Right kidney (tissue), 1 donor: ENCODE measurements at regions not wholly inside any gene's neighbourhood (a gene's known extent, or its start where the extent isn't known, plus 50 kb on each side); places are given as distances from the start of the nearest gene placed in this dataset.

ENCODE experiments used
- DNase-seq: peaks from one replicate; pipeline ENCODE4 v3.0.0-alpha.2; 2016

- DNase-seq: no peak
Observed at GRCh38 chr5:118778941-118779340, 209.4 kb downstream of the DTWD2 start.

GRCh38 chr5:118777189-118777736 is 211.1 kb downstream of the DTWD2 start:
- DNase-seq: no peak

GRCh38 chr5:118776755-118777154 is 211.6 kb downstream of the DTWD2 start:
- no peak for DNase-seq

DNA sequence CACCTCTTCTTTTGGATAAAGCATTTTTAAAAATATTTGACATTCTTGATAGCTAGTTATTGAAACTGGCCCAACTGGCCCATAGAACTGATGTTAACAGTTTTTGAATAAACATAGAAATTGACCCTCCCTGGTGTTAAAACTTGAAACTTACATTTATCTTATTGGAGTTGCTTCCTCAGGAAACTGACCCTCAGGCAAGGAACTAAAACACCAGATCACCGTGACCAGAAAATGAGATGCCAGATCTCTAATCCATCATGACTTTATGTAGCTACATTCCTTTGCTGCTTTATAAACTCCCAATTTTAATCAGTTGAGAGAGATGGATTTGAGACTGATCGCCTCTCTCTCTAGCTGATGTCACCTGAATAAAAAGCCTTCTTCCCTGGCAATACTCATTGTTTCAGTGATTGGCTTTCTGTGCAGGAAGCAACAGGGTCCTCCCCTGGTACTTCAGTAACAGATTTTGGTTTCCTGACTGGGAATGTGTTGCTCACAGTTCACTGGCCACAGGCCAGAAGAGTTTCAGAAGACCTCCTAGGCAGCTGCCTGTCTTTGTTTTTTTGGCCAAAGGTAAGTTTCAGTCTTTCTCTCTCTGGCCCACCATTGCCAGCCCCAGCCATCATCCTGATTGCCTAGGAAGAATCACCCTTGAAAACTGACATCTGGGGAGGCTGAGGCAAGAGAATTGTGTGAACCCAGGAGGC is 212.4 kb downstream of the DTWD2 start:
- no peak for DNase-seq

DNA sequence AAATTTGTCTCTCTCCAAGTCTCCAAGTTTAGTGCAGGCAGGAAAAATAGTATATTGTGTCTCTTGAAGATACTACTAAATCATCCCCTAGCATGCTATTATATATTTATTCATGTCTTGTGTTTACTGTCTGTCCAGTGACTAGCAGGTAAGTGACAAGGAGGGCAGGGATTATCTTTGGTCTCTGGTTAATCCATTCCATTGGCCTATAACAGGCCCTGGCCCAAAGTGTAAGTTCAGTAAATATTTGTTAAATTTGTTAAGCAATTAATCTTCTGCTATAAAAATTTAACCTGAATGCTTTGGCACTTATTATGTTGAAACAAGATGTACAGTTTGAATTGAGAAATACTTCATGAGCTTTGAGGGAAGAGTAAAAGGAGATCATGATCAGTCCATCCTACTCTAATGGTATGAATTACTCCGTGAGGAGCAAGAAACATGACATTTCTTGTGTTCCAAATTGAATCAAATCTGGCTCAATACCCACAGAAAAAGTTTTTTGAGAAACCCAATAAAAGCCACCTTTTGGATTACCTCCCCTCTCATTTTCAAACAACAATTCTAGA is 219.7 kb downstream of the DTWD2 start:
- no peak for DNase-seq

- DNase-seq: no peak
Observed at GRCh38 chr5:118762291-118762690, 226.1 kb downstream of the DTWD2 start.

DNA sequence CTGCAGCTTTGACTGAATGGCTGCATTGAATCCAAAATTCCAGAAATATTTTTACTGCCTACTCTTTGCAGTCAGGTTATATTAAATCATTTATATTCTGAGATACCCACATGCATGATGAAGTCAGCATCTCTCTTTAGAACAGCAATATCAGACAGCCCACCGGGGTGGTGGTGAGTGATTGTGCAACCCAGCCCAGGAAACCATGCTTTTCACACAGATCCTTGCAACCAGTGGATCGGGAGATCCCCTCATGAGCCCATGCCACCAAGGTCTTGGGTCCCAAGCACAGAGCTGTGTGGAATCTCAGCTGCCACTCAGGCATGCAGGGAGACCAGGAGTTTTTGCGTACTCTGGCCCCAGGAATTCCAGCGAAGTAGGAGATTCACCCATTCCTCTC is 226.5 kb downstream of the DTWD2 start:
- DNase-seq: no peak

GRCh38 chr5:118752969-118753368 is 235.4 kb downstream of the DTWD2 start:
- DNase-seq: no peak

- no peak for DNase-seq
Observed at GRCh38 chr5:118736396-118736795, 252.0 kb downstream of the DTWD2 start.

GRCh38 chr5:118733394-118733793 is 255.0 kb downstream of the DTWD2 start:
- no peak for DNase-seq

DNA sequence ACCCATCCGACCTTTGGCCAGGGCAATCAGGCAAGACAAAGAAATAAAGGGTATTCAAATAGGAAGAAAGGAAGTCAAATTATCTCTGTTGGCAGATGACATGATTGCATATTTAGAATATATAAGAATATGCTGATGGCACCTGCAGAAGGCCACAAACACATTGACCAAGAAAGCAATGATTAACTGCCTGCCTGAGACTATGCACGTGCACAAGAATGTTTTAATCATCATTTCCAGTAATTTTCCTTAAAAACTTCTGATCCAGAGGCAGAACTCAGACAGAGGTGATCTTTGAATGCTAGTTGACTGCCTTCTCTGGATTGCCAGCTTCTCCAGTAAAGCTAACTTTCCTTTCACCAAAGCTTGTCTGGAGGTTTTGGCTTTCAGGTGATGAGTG is 260.2 kb downstream of the DTWD2 start:
- DNase-seq: no peak

- no peak for DNase-seq
Observed at GRCh38 chr5:118726891-118727290, 261.5 kb downstream of the DTWD2 start.

DNA sequence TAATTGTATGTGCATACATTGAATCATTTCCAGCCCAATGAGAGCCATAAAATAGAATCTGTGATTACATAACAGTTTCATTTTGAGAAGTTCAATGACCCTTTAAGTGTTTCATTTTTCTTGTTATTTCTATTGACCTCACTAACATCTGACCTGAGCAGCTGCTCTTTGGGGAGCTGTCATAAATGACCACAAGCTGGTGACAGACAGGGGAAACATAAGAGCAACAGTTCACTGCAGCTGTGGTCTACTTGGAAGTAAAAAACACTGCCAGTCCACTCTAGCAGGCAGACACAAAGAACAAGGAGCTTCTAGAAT is 265.4 kb downstream of the DTWD2 start:
- no peak for DNase-seq

DNA sequence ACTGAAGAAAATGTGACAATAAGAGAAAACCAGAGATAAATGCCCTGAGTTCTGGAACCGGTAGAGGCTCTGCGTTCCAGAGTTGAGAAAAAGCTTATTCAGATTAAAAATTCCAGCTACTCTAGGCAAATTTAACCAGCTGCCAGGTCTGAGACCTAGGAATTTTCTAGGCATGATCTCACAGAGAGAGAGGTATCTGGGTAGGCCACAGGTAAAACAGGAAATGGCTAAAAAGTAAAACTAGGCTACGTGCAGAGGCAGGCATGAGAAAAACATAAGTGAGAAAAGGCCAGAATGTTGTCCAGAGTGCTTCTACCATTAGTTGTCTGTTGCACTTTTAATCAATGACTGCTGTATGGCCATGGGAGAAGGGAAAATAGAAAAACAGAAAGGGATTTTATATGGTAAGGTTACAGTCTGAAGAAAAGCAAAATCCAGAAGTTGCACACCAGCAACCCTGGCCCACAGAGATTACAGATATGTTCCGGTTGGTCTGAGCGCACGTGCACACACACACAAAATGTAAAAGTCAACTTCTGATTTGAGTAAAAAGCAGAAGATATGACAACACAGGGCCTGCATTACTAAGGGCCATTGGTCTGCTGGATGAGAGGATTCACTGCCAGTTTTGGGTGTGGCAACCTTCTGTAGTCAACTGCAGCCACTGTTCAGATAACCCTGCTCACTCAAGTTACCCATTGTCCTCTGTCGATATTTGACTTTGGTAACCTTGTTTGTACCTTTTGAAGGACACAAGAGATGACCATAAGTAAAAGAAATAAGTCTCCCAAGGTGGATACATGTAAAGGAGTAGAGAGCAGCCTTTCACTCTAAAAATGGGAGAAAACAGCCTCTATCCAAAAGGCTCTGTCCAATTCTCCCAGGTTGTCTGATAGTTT is 266.0 kb downstream of the DTWD2 start:
- DNase-seq: no peak

DNA sequence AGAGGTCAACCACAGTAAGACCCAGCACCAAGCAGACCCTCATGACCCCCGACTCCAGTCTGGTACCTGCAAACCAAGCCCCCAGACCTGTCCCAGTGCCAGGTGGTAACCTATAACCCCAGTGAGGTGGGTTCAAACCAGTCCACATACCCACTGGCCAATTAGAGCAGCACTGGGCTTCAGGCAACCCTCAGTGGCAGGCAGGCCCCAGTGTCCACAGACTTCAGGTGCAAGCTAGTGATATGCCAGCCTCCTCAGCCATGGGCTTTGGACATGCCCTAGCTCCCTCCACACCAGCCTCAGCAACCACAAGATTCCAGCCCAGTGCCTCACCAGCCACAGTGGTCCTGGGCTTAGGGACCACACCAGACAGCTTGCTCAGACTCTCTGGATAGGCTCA is 276.6 kb downstream of the DTWD2 start:
- no peak for DNase-seq

DNA sequence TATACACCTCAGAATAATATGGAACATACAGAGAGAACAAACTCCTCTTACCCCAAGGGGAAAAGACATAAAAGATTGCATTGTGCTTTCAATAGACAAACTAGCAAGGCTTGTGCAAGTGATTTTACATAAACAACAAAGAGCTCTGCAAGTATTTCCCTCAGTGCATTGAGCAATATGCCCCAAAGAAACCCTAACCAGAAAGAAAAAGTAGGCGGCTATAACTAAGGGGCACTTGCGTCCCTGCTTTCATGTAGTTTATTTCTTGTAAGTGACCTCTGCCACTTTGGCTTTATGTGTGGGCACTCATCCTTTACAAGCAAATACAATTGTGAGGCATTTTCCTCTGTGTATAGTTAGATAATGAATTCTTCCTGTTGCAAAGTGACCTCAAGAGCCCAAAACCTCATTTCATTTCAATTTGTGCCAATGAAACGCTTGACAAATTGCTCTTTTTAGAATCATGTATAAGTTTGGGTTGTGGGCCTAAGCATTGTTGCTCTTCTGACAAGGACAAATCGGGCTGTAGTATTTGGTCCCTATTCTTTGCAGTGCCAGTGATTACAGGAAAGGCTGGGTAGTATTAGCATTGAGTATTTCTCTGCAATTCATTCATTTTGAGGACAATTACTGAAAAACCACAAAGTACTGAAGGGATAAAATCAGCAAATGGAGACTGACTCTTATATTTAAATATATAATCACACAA is 282.2 kb downstream of the DTWD2 start:
- no peak for DNase-seq

- no peak for DNase-seq
Observed at GRCh38 chr5:118703241-118703640, 285.1 kb downstream of the DTWD2 start.

DNA sequence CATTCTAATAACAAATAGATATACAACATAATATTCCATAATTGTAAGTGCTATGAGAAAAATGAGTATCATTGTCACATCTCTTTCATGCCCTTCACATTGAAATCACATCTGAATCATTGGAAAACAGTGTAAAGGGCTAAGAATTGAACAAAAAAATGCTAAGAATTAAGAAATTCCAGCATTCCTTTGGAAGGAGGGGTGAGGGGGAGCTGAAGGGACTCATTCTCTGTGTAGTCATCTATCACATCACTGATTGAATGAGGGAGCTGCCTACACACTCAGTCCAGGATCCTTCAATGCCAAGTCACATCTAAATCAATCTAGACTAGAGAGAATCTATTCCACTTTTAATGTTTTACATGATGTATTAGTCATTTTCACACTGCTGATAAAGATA is 286.6 kb downstream of the DTWD2 start:
- no peak for DNase-seq

- no peak for DNase-seq
Observed at GRCh38 chr5:118700510-118700909, 287.8 kb downstream of the DTWD2 start.

DNA sequence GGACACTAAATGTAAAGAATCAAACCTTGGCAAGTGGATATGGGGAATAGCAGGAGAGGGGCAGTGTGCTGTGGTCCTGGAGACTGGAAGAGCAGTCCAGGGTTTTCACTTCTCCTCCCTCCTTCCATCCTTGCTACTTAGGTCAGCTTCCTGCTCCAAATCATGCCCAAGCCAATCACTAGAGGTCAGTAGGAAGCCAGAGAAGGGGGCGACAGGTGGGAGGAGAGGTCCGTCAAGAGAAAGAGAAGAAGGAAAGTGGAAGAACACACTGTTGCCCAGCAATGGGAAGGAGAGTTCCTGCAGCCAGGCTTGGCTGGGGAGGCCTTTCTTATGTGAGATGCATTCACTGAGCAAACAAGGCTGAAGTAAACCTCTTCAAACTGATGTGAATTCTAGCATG is 289.6 kb downstream of the DTWD2 start:
- no peak for DNase-seq

GRCh38 chr5:118696076-118696475 is 292.3 kb downstream of the DTWD2 start:
- DNase-seq: no peak

DNA sequence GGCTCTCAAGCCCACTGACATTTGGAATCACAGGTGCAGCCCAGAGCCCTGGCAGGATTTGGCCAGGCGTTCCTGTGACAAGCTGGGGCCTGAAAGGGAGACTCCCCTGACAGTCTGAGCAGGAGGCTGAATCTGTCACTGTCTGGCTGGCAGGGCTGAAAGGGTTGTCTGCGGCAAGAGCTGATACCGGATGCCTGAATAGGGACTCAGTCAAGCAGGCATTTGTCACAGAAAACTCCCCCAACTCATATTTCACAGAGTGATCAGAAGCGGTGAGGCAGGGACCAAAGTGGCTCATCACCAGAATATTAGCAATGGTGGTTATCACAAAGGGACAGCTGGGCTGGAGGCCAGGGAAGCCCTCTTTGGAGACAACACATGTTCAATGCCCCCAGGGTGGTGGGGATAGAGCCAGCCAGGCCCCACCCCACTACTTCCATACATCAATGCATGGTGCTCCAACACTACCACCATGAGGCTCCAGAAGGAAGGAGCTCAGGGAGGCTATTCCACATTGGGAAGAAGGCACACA is 295.5 kb downstream of the DTWD2 start:
- DNase-seq: peak; percentile 23
